GM23338 (cell line): ENCODE measurements at regions not wholly inside any gene's neighbourhood (a gene's known extent, or its start where the extent isn't known, plus 50 kb on each side); places are given as distances from the start of the nearest gene placed in this dataset.

Source experiments
- ATAC-seq: fragments of 200-7000 bp; cut with Tn5 transposase; 3 replicates; pipeline ENCODE4 v1.9.1; 2020
- DNase-seq: peaks from one replicate; pipeline ENCODE4 v3.0.0-alpha.2; 2015; ENCODE audit warnings: low spot score
- H2AFZ ChIP-seq: fragments of 200-600 bp; sonication (generic); 2 replicates; pipeline ENCODE4 v1.8.0; 2016; ENCODE audit warnings: antibody characterized with exemption, mild to moderate bottlenecking, moderate library complexity
- H3F3A ChIP-seq: fragments of 200-600 bp; sonication (generic); replicated peaks from 2 replicates; pipeline ENCODE4 v1.8.0; 2017; ENCODE audit warnings: antibody characterized with exemption, mixed run types, low read depth
- H3K27ac ChIP-seq: fragments of 200-600 bp; sonication (generic); 2 replicates; pipeline ENCODE4 v1.6.1; 2016; ENCODE audit warnings: low read depth
- H3K27me3 ChIP-seq: fragments of 200-600 bp; sonication (generic); 2 replicates; pipeline ENCODE4 v1.8.0; 2016; ENCODE audit warnings: mild to moderate bottlenecking, mixed run types, moderate library complexity; ENCODE audit not compliant: insufficient read depth
- H3K36me3 ChIP-seq: fragments of 200-600 bp; sonication (generic); 2 replicates; pipeline ENCODE4 v1.8.0; 2016; ENCODE audit warnings: mild to moderate bottlenecking; ENCODE audit not compliant: insufficient read depth
- H3K4me1 ChIP-seq: fragments of 200-600 bp; sonication (generic); 2 replicates; pipeline ENCODE4 v1.8.0; 2016; ENCODE audit warnings: mild to moderate bottlenecking, moderate library complexity; ENCODE audit not compliant: insufficient read depth
- H3K4me2 ChIP-seq: fragments of 200-600 bp; sonication (generic); 2 replicates; pipeline ENCODE4 v1.7.1; 2017; ENCODE audit warnings: mixed run types
- H3K4me3 ChIP-seq: fragments of 200-600 bp; sonication (generic); 2 replicates; pipeline ENCODE4 v1.6.1; 2016; ENCODE audit warnings: mixed run types
- H3K79me2 ChIP-seq: fragments of 200-600 bp; sonication (generic); replicated peaks from 2 replicates; pipeline ENCODE4 v1.8.0; 2017; ENCODE audit warnings: mild to moderate bottlenecking; ENCODE audit not compliant: insufficient read depth
- H3K9me2 ChIP-seq: fragments of 200-600 bp; sonication (generic); 2 replicates; pipeline ENCODE4 v1.8.0; 2017; ENCODE audit not compliant: insufficient read depth
- H4K20me1 ChIP-seq: fragments of 200-600 bp; sonication (generic); replicated peaks from 2 replicates; pipeline ENCODE4 v1.8.0; 2017; ENCODE audit warnings: mild to moderate bottlenecking; ENCODE audit not compliant: insufficient read depth
- H3K27ac Mint-ChIP-seq: 2 replicates; pipeline ENCODE4 v1.8.0; 2020; ENCODE audit warnings: inconsistent platforms, mild to moderate bottlenecking, moderate library complexity, mixed read lengths
- H3K27me3 Mint-ChIP-seq: 3 replicates; pipeline ENCODE4 v1.8.0; 2022; ENCODE audit warnings: low read depth, mild to moderate bottlenecking, moderate library complexity, mixed read lengths, inconsistent platforms; ENCODE audit not compliant: insufficient read depth, poor library complexity
- H3K36me3 Mint-ChIP-seq: 3 replicates; pipeline ENCODE4 v1.8.0; 2021; ENCODE audit warnings: low read depth, mild to moderate bottlenecking, inconsistent platforms, moderate library complexity, mixed read lengths
- H3K4me1 Mint-ChIP-seq: 3 replicates; pipeline ENCODE4 v1.8.0; 2020; ENCODE audit warnings: mild to moderate bottlenecking, inconsistent platforms, mixed read lengths
- H3K4me3 Mint-ChIP-seq: 3 replicates; pipeline ENCODE4 v1.8.0; 2021; ENCODE audit warnings: moderate library complexity, mild to moderate bottlenecking, inconsistent platforms, mixed read lengths
- H3K9me3 Mint-ChIP-seq: 3 replicates; pipeline ENCODE4 v1.8.0; 2020; ENCODE audit warnings: moderate library complexity, mild to moderate bottlenecking, inconsistent platforms, mixed read lengths
- CREB1 ChIP-seq: fragments of 250-450 bp; sonication (Bioruptor Pico); IDR thresholded peaks from 2 replicates; pipeline ENCODE4 v1.5.0; 2020; ENCODE audit warnings: low read depth, mild to moderate bottlenecking, moderate library complexity
- CTCF ChIP-seq, 2 experiments: fragments of 200-600 bp in 1 of 2; sonication (generic) in 1 of 2; conservative IDR thresholded peaks; 2 replicates each; pipeline versions ENCODE4 v1.5.1 to v1.6.1; 2016 to 2017; ENCODE audit warnings: antibody characterized with exemption in 2 of 2, low read depth in 2 of 2, mild to moderate bottlenecking in 2 of 2, moderate library complexity in 1 of 2
- EZH2 ChIP-seq: fragments of 200-600 bp; sonication (generic); IDR thresholded peaks from one replicate; pipeline ENCODE4 v1.8.0; 2017; ENCODE audit warnings: antibody characterized with exemption, mild to moderate bottlenecking, low read depth; ENCODE audit not compliant: unreplicated experiment
- EZH2phosphoT487 ChIP-seq: fragments of 200-600 bp; sonication (generic); IDR thresholded peaks from one replicate; pipeline ENCODE4 v1.8.1; 2018; ENCODE audit warnings: antibody characterized with exemption; ENCODE audit not compliant: unreplicated experiment
- JUNB ChIP-seq: IDR thresholded peaks from one replicate; pipeline ENCODE4 v1.6.1; 2016; ENCODE audit warnings: antibody characterized with exemption; ENCODE audit not compliant: unreplicated experiment
- NANOG ChIP-seq: IDR thresholded peaks from 2 replicates; pipeline ENCODE4 v1.6.1; 2016; ENCODE audit warnings: antibody characterized with exemption, borderline replicate concordance
- POLR2AphosphoS5 ChIP-seq: IDR thresholded peaks from 2 replicates; pipeline ENCODE4 v1.6.1; 2016; ENCODE audit warnings: antibody characterized with exemption, low read depth
- REST ChIP-seq: IDR thresholded peaks from one replicate; pipeline ENCODE4 v1.6.1; 2018; ENCODE audit warnings: antibody characterized with exemption; ENCODE audit not compliant: unreplicated experiment
- STAT1 ChIP-seq: IDR thresholded peaks from one replicate; pipeline ENCODE4 v1.6.1; 2016; ENCODE audit warnings: antibody characterized with exemption; ENCODE audit not compliant: unreplicated experiment
- ZNF114 ChIP-seq: fragments of 250-450 bp; sonication (Bioruptor Pico); IDR thresholded peaks from 2 replicates; pipeline ENCODE4 v1.5.0; 2020; ENCODE audit warnings: mild to moderate bottlenecking, moderate library complexity
- ZNF331 ChIP-seq: fragments of 250-450 bp; sonication (Bioruptor Pico); IDR thresholded peaks from 2 replicates; pipeline ENCODE4 v1.5.0; 2020; ENCODE audit warnings: low read depth, mild to moderate bottlenecking, moderate library complexity
- ZNF462 ChIP-seq: fragments of 250-450 bp; sonication (Bioruptor Pico); IDR thresholded peaks from 2 replicates; pipeline ENCODE4 v1.5.0; 2020; ENCODE audit warnings: mild to moderate bottlenecking, moderate library complexity
- TF ChIP-seq, protein P1 (sequence below): IDR thresholded peaks from 2 replicates; pipeline ENCODE4 v1.6.1; 2016; ENCODE audit warnings: antibody characterized with exemption

DNA sequence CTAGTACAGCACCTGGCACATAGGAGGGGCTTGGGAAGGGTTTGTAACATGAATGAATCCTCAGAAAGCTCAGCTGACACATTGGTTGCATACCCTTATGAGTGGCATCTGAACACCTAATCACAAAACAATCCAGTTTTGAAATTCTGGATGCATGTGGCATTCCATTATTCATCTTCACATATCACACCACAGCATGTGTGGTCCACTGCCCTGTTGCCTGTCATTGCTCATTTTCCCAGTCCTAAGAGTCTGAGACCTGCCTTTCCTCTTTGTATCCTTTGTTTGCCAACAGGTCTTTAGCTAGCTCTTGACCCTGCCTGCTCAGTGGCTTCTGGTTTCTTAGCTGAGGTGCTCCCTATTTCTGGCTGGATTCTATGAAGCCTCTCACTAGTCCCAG is 170.8 kb upstream of the ASIC2 start:
- no peak for ATAC-seq
- Mint-ChIP-seq H3K4me1 (peaks cover 11% of the 10 kb centered on the region), H3K4me3 (no peak overlapping the region), H3K27me3 (peaks cover 7% of the 10 kb centered on the region), H3K9me3 (peaks cover 4% of the 10 kb centered on the region; the same call in 2 of the 3 replicates), H3K36me3 (peaks cover 3% of the 10 kb centered on the region; the same call in 1 of the 3 replicates), H3K27ac (no peak overlapping the region)
- Histone ChIP-seq H3K27me3 (no peaks in the 10 kb centered on the region), H4K20me1 (no peaks in the 10 kb centered on the region), H3K27ac (no peak overlapping the region), H3K36me3 (no peaks in the 10 kb centered on the region), H3K4me2 (no peak overlapping the region), H3K79me2 (no peaks in the 10 kb centered on the region), H2AFZ (no peak overlapping the region), H3F3A (no peaks in the 10 kb centered on the region), H3K4me1 (peaks cover 7% of the 10 kb centered on the region), H3K9me2 (no peaks in the 10 kb centered on the region), H3K4me3 (no peak overlapping the region)
- DNase-seq: no peak
- TF ChIP-seq NANOG (no peak), ZNF331 (no peak), STAT1 (no peak), CREB1 (CRISPR knock-in tag) (no peak), JUNB (no peak), ZNF114 (no peak), EZH2phosphoT487 (no peak), POLR2AphosphoS5 (no peak), ZNF462 (no peak), REST (no peak), EZH2 (no peak), CTCF (conservative IDR thresholded peaks at IDR 0.05; ENCODE audit: low read depth in 2 of 2) (no peak)
- TF ChIP-seq, protein P1, sequence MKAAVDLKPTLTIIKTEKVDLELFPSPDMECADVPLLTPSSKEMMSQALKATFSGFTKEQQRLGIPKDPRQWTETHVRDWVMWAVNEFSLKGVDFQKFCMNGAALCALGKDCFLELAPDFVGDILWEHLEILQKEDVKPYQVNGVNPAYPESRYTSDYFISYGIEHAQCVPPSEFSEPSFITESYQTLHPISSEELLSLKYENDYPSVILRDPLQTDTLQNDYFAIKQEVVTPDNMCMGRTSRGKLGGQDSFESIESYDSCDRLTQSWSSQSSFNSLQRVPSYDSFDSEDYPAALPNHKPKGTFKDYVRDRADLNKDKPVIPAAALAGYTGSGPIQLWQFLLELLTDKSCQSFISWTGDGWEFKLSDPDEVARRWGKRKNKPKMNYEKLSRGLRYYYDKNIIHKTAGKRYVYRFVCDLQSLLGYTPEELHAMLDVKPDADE: no peak
